ENCODE measurements at regions not wholly inside any gene's neighbourhood (a gene's known extent, or its start where the extent isn't known, plus 50 kb on each side); places are given as distances from the start of the nearest gene placed in this dataset.

GRCh38 chr3:86711634-86712033, 279.3 kb downstream of the VGLL3 start:
- H3K4me1 Mint-ChIP-seq, result no peaks in the 10 kb centered on the region
- intact Hi-C loops (cut with DNase I, micrococcal nuclease), result no loop called here
- ChIA-PET POLR2A (no interaction called here), CTCF (no interaction called here)
- H3K36me3 Mint-ChIP-seq (ENCODE audit: low read depth), result no peaks in the 10 kb centered on the region
- H3K9me3 Mint-ChIP-seq (ENCODE audit: low read depth), result no peaks in the 10 kb centered on the region
- H3K27ac Mint-ChIP-seq, result no peak overlapping the region
- no peaks in the 10 kb centered on the region for H3K27me3 Mint-ChIP-seq
- ATAC-seq, result no peak
- no peak for DNase-seq
- H3K4me3 Mint-ChIP-seq, result no peak overlapping the region

DNA sequence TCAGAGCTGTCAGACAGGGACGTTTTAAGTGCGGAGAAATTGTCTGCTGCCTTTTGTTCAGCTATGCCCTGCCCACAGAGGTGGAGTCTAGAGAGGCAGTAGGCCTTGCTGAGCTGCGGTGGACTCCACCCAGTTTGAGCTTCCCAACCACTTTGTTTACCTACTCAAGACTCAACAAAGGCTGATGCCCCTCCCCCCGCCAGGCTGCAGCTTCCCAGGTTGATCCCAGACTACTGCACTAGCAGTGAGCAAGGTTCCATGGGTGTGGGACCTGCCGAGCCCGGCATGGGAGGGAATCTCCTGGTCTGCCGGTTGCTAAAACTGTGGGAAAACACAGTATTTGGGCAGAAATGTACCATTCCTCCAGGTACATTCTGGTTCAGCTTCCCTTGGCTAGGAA, 282.1 kb downstream of the VGLL3 start:
- Mint-ChIP-seq H3K4me3 (no peak overlapping the region), H3K27me3 (no peaks in the 10 kb centered on the region), H3K4me1 (no peaks in the 10 kb centered on the region), H3K27ac (no peak overlapping the region), H3K9me3 (ENCODE audit: low read depth) (peaks cover 6% of the 10 kb centered on the region), H3K36me3 (ENCODE audit: low read depth) (no peaks in the 10 kb centered on the region)
- intact Hi-C loops (cut with DNase I, micrococcal nuclease), result no loop called here
- ATAC-seq (no peak), DNase-seq (no peak)
- POLR2A ChIA-PET, result no interaction called here
- CTCF ChIA-PET, result no interaction called here

GRCh38 chr3:86702381-86702958, 288.5 kb downstream of the VGLL3 start:
- no peak for DNase-seq
- Mint-ChIP-seq H3K36me3 (ENCODE audit: low read depth) (no peaks in the 10 kb centered on the region), H3K4me3 (no peak overlapping the region), H3K9me3 (ENCODE audit: low read depth) (peaks cover 6% of the 10 kb centered on the region), H3K27ac (no peak overlapping the region), H3K27me3 (no peaks in the 10 kb centered on the region), H3K4me1 (no peaks in the 10 kb centered on the region)
- no peak for ATAC-seq
- ChIA-PET POLR2A (interaction anchor here (0.6 kb wide), 1 partner anchor 124 kb away, joined by 3 read pairs; no protein-coding TSS in a partner anchor), CTCF (interaction anchor here (0.8 to 1.6 kb wide), 3 partner anchors 11 to 465 kb away, joined by 4 to 5 read pairs (median 5); no protein-coding TSS in a partner anchor)
- intact Hi-C loops (cut with DNase I, micrococcal nuclease), result loop anchor here in 1 of 2 experiments (1.0 to 5.0 kb wide), 2 partner anchors 380 to 466 kb away; no protein-coding TSS in a partner anchor

DNA sequence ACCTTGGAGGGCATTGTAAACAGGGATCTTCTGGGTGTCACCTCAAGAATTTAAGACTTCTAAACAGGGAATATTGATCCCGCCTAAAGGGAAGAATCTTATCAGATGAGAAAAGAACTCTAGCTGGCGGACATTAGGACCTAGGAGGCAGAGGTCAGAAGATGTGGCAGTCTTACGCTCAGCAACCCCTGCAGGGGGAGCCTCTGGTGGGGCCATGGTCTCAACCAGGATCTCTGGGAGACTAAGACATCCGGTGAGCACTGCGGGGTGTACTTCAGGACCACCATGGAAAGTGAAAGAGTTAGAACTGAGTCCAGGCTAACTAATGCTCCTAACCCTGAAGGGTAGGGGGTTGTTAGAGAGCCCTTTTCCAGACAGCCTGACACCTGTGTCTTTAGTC, 295.2 kb downstream of the VGLL3 start:
- Mint-ChIP-seq H3K4me1 (no peaks in the 10 kb centered on the region), H3K9me3 (ENCODE audit: low read depth) (peaks cover 4% of the 10 kb centered on the region), H3K27ac (no peak overlapping the region), H3K27me3 (no peaks in the 10 kb centered on the region), H3K4me3 (no peak overlapping the region), H3K36me3 (ENCODE audit: low read depth) (no peaks in the 10 kb centered on the region)
- POLR2A ChIA-PET, result no interaction called here
- intact Hi-C loops (cut with DNase I, micrococcal nuclease), result no loop called here
- ATAC-seq (no peak), DNase-seq (no peak)
- CTCF ChIA-PET, result no interaction called here

GRCh38 chr3:86673991-86674390, 317.0 kb downstream of the VGLL3 start:
- intact Hi-C loops (cut with DNase I, micrococcal nuclease), result no loop called here
- peaks cover 17% of the 10 kb centered on the region for H3K9me3 Mint-ChIP-seq (ENCODE audit: low read depth)
- H3K27ac Mint-ChIP-seq, result no peak overlapping the region
- POLR2A ChIA-PET, result no interaction called here
- no peak for DNase-seq
- H3K4me3 Mint-ChIP-seq, result no peak overlapping the region
- CTCF ChIA-PET, result no interaction called here
- no peaks in the 10 kb centered on the region for H3K4me1 Mint-ChIP-seq
- ATAC-seq, result no peak
- H3K27me3 Mint-ChIP-seq, result no peaks in the 10 kb centered on the region
- H3K36me3 Mint-ChIP-seq (ENCODE audit: low read depth), result no peaks in the 10 kb centered on the region

GRCh38 chr3:86661817-86662216, 329.1 kb downstream of the VGLL3 start:
- Mint-ChIP-seq H3K27me3 (no peaks in the 10 kb centered on the region), H3K27ac (no peak overlapping the region), H3K4me3 (no peak overlapping the region), H3K4me1 (no peaks in the 10 kb centered on the region), H3K36me3 (ENCODE audit: low read depth) (no peaks in the 10 kb centered on the region), H3K9me3 (ENCODE audit: low read depth) (no peaks in the 10 kb centered on the region)
- intact Hi-C loops (cut with DNase I, micrococcal nuclease), result no loop called here
- CTCF ChIA-PET, result no interaction called here
- POLR2A ChIA-PET, result no interaction called here
- ATAC-seq (no peak), DNase-seq (no peak)

GRCh38 chr3:86658876-86659275, 332.1 kb downstream of the VGLL3 start:
- no peak for DNase-seq
- Mint-ChIP-seq H3K27me3 (no peaks in the 10 kb centered on the region), H3K4me3 (no peak overlapping the region), H3K27ac (no peak overlapping the region), H3K36me3 (ENCODE audit: low read depth) (no peaks in the 10 kb centered on the region), H3K4me1 (no peaks in the 10 kb centered on the region), H3K9me3 (ENCODE audit: low read depth) (no peaks in the 10 kb centered on the region)
- ATAC-seq, result no peak
- intact Hi-C loops (cut with DNase I, micrococcal nuclease), result no loop called here
- ChIA-PET CTCF (interaction anchor here (0.6 kb wide), 1 partner anchor 167 kb away, joined by 8 read pairs; no protein-coding TSS in a partner anchor), POLR2A (no interaction called here)

- intact Hi-C loops (cut with DNase I, micrococcal nuclease), result no loop called here
- Mint-ChIP-seq H3K36me3 (ENCODE audit: low read depth) (no peaks in the 10 kb centered on the region), H3K27me3 (no peaks in the 10 kb centered on the region), H3K27ac (no peak overlapping the region), H3K4me1 (no peaks in the 10 kb centered on the region), H3K4me3 (no peak overlapping the region), H3K9me3 (ENCODE audit: low read depth) (no peaks in the 10 kb centered on the region)
- CTCF ChIA-PET, result no interaction called here
- ATAC-seq (no peak), DNase-seq (no peak)
- POLR2A ChIA-PET, result no interaction called here
Observed at GRCh38 chr3:86654806-86655460, 336.0 kb downstream of the VGLL3 start.

GRCh38 chr3:86653661-86654205, 337.2 kb downstream of the VGLL3 start:
- H3K36me3 Mint-ChIP-seq (ENCODE audit: low read depth), result no peaks in the 10 kb centered on the region
- H3K9me3 Mint-ChIP-seq (ENCODE audit: low read depth), result no peaks in the 10 kb centered on the region
- ATAC-seq (no peak), DNase-seq (no peak)
- POLR2A ChIA-PET, result no interaction called here
- intact Hi-C loops (cut with DNase I, micrococcal nuclease), result no loop called here
- no peaks in the 10 kb centered on the region for H3K27me3 Mint-ChIP-seq
- no peak overlapping the region for H3K4me3 Mint-ChIP-seq
- H3K27ac Mint-ChIP-seq, result no peak overlapping the region
- CTCF ChIA-PET, result no interaction called here
- H3K4me1 Mint-ChIP-seq, result no peaks in the 10 kb centered on the region

GRCh38 chr3:86648087-86648486, 342.9 kb downstream of the VGLL3 start:
- ChIA-PET POLR2A (no interaction called here), CTCF (no interaction called here)
- peaks cover 2% of the 10 kb centered on the region for H3K9me3 Mint-ChIP-seq (ENCODE audit: low read depth)
- intact Hi-C loops (cut with DNase I, micrococcal nuclease), result no loop called here
- H3K27ac Mint-ChIP-seq, result no peak overlapping the region
- no peaks in the 10 kb centered on the region for H3K4me1 Mint-ChIP-seq
- no peak overlapping the region for H3K4me3 Mint-ChIP-seq
- H3K27me3 Mint-ChIP-seq, result no peaks in the 10 kb centered on the region
- no peaks in the 10 kb centered on the region for H3K36me3 Mint-ChIP-seq (ENCODE audit: low read depth)
- ATAC-seq (no peak), DNase-seq (no peak)

GRCh38 chr3:86645756-86646155, 345.2 kb downstream of the VGLL3 start:
- intact Hi-C loops (cut with DNase I, micrococcal nuclease), result no loop called here
- ChIA-PET POLR2A (no interaction called here), CTCF (no interaction called here)
- H3K36me3 Mint-ChIP-seq (ENCODE audit: low read depth), result no peaks in the 10 kb centered on the region
- ATAC-seq (no peak), DNase-seq (no peak)
- H3K27ac Mint-ChIP-seq, result no peak overlapping the region
- no peaks in the 10 kb centered on the region for H3K27me3 Mint-ChIP-seq
- no peaks in the 10 kb centered on the region for H3K4me1 Mint-ChIP-seq
- H3K9me3 Mint-ChIP-seq (ENCODE audit: low read depth), result peaks cover 2% of the 10 kb centered on the region
- H3K4me3 Mint-ChIP-seq, result no peak overlapping the region

DNA sequence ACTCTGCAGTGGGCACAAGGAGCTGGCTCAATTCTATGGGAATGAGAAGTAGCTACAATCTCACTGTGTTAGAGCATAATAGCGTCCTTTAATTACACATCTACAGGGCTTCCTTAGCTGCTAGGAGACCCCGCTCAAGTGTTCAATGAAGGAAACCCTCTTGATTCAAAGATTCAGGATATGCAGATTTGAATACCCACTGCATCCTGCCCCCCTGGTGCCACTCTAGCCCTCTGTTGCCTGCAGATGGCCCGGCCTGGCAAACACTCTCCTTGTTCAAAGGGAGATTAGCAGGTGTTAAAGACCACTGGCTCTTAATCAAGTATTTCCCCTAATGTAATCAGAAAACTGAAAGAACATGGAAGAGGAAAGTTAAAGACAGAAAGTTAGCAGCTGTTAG, 356.6 kb downstream of the VGLL3 start:
- no peak overlapping the region for H3K4me3 Mint-ChIP-seq
- no peak overlapping the region for H3K27ac Mint-ChIP-seq
- H3K27me3 Mint-ChIP-seq, result no peaks in the 10 kb centered on the region
- ChIA-PET POLR2A (no interaction called here), CTCF (no interaction called here)
- intact Hi-C loops (cut with DNase I, micrococcal nuclease), result no loop called here
- H3K9me3 Mint-ChIP-seq (ENCODE audit: low read depth), result peaks cover 11% of the 10 kb centered on the region
- no peaks in the 10 kb centered on the region for H3K4me1 Mint-ChIP-seq
- no peak for DNase-seq
- no peaks in the 10 kb centered on the region for H3K36me3 Mint-ChIP-seq (ENCODE audit: low read depth)
- ATAC-seq, result no peak

Data from activated CD4-positive, alpha-beta T cell treated with anti-CD3 and anti-CD28 coated beads for 36 hours (primary cell).